DND-41 (cell line): ENCODE measurements at regions not wholly inside any gene's neighbourhood (a gene's known extent, or its start where the extent isn't known, plus 50 kb on each side); places are given as distances from the start of the nearest gene placed in this dataset.

Experiments used
- EZH2 ChIP-seq: IDR thresholded peaks from 3 replicates; pipeline ENCODE4 v1.6.1; 2012; ENCODE audit warnings: borderline replicate concordance, low read depth, mild to moderate bottlenecking, moderate library complexity, low read length, inconsistent platforms; ENCODE audit not compliant: severe bottlenecking
- TF ChIP-seq, protein P1 (sequence below): IDR thresholded peaks from 2 replicates; pipeline ENCODE4 v1.5.1; 2012; ENCODE audit warnings: borderline replicate concordance, low read length, moderate library complexity, mild to moderate bottlenecking; ENCODE audit not compliant: poor library complexity, severe bottlenecking; ENCODE audit errors: extremely low read depth

DNA sequence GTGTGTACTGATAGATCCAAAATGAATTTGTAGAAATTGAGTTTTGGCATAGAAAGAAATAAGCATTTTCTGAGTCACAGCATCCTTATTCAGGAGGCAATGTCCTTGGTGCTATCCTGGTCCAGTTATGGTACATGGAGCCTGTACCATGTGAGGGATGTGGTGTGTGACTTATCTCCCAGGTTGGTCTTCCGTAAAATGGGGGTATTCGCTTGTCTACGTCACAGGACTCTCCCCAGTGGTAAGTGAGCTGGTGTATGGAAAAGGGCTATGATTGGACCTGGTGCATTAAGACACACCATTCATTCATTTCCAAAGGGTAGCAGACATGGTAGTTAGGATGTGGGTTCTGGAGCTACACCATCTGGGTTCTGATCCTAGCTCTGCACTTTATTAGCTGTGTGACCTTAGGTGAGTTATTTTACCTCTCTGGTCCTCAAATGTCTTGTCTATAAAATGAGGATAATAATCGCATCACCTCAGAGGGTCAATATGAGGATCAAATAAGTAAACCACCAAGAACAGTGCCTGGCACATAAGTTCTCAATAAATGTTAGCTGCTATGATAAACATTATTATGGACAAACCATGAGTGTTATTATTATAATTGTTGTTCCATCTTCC is 119.2 kb downstream of the MYCN start:
- TF ChIP-seq, protein P1, sequence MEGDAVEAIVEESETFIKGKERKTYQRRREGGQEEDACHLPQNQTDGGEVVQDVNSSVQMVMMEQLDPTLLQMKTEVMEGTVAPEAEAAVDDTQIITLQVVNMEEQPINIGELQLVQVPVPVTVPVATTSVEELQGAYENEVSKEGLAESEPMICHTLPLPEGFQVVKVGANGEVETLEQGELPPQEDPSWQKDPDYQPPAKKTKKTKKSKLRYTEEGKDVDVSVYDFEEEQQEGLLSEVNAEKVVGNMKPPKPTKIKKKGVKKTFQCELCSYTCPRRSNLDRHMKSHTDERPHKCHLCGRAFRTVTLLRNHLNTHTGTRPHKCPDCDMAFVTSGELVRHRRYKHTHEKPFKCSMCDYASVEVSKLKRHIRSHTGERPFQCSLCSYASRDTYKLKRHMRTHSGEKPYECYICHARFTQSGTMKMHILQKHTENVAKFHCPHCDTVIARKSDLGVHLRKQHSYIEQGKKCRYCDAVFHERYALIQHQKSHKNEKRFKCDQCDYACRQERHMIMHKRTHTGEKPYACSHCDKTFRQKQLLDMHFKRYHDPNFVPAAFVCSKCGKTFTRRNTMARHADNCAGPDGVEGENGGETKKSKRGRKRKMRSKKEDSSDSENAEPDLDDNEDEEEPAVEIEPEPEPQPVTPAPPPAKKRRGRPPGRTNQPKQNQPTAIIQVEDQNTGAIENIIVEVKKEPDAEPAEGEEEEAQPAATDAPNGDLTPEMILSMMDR, result no peak
- TF ChIP-seq EZH2, result no peak
